IMR-90 (cell line): ENCODE measurements at regions not wholly inside any gene's neighbourhood (a gene's known extent, or its start where the extent isn't known, plus 50 kb on each side); places are given as distances from the start of the nearest gene placed in this dataset.

Source experiments
- BHLHE40 ChIP-seq: fragments of 150-350 bp; IDR thresholded peaks from 2 replicates; pipeline ENCODE4 v1.6.1; 2016; ENCODE audit warnings: mild to moderate bottlenecking, low read depth, low read length
- ELK1 ChIP-seq: fragments of 150-350 bp; IDR thresholded peaks from 2 replicates; pipeline ENCODE4 v1.6.1; 2016; ENCODE audit warnings: low read depth, mild to moderate bottlenecking, low read length, moderate library complexity, borderline replicate concordance
- MAZ ChIP-seq: IDR thresholded peaks from 2 replicates; pipeline ENCODE4 v1.6.1; 2012; ENCODE audit warnings: low read depth, mild to moderate bottlenecking, low read length, improper control_type of control experiment, moderate library complexity, borderline replicate concordance
- POLR2A ChIP-seq: IDR thresholded peaks from 2 replicates; pipeline ENCODE4 v1.6.1; 2012; ENCODE audit warnings: mild to moderate bottlenecking, low read depth, low read length
- SMC3 ChIP-seq: fragments of 150-350 bp; IDR thresholded peaks from 2 replicates; pipeline ENCODE4 v1.6.1; 2016; ENCODE audit warnings: low read depth, mild to moderate bottlenecking, antibody characterized with exemption, low read length, moderate library complexity
- TF ChIP-seq, protein P1 (sequence below): fragments of 150-350 bp; IDR thresholded peaks from 2 replicates; pipeline ENCODE4 v1.6.1; 2017; ENCODE audit warnings: mild to moderate bottlenecking, antibody characterized with exemption, low read length, low read depth
- TF ChIP-seq, protein P2 (sequence below): conservative IDR thresholded peaks from 2 replicates; pipeline ENCODE4 v1.5.1; 2012; ENCODE audit warnings: mild to moderate bottlenecking, low read depth, low read length, improper control_type of control experiment

GRCh38 chr16:64617836-64618476 is 503.9 kb downstream of the CDH11 start:
- TF ChIP-seq, protein P1, sequence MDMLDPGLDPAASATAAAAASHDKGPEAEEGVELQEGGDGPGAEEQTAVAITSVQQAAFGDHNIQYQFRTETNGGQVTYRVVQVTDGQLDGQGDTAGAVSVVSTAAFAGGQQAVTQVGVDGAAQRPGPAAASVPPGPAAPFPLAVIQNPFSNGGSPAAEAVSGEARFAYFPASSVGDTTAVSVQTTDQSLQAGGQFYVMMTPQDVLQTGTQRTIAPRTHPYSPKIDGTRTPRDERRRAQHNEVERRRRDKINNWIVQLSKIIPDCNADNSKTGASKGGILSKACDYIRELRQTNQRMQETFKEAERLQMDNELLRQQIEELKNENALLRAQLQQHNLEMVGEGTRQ: no peak
- TF ChIP-seq BHLHE40 (no peak), SMC3 (no peak), MAZ (no peak), ELK1 (no peak), POLR2A (no peak)
- TF ChIP-seq, protein P2, sequence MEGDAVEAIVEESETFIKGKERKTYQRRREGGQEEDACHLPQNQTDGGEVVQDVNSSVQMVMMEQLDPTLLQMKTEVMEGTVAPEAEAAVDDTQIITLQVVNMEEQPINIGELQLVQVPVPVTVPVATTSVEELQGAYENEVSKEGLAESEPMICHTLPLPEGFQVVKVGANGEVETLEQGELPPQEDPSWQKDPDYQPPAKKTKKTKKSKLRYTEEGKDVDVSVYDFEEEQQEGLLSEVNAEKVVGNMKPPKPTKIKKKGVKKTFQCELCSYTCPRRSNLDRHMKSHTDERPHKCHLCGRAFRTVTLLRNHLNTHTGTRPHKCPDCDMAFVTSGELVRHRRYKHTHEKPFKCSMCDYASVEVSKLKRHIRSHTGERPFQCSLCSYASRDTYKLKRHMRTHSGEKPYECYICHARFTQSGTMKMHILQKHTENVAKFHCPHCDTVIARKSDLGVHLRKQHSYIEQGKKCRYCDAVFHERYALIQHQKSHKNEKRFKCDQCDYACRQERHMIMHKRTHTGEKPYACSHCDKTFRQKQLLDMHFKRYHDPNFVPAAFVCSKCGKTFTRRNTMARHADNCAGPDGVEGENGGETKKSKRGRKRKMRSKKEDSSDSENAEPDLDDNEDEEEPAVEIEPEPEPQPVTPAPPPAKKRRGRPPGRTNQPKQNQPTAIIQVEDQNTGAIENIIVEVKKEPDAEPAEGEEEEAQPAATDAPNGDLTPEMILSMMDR: no peak
